Erythroblast (primary cell): ENCODE measurements at regions not wholly inside any gene's neighbourhood (a gene's known extent, or its start where the extent isn't known, plus 50 kb on each side); places are given as distances from the start of the nearest gene placed in this dataset.

Experiments
- GATA1 ChIP-seq: IDR thresholded peaks from 2 replicates; pipeline ENCODE4 v1.6.1; 2011; ENCODE audit warnings: low read depth, mild to moderate bottlenecking, control low read depth, low read length, moderate library complexity
- POLR2A ChIP-seq: IDR thresholded peaks from 2 replicates; pipeline ENCODE4 v1.6.1; 2011; ENCODE audit warnings: mild to moderate bottlenecking, low read length

DNA sequence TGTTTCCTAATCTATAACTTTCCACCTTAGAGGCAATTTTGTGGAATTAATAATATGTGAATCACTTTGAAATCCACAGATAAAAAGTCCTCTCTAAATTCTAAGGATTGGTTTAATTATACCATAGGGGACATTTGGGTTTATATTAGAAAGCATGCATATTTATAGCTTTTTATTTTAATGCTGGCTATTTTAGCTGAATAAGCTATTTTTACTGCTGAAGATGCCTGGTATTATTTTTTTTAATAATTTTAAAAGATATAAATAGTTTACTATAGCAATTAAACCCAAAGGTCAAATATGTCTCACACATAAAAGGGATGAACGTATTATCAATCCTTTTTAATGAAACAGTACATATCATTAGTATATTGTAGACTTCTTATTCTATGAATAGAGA, 415.4 kb downstream of the MAGEB5 start:
- TF ChIP-seq POLR2A (no peak), GATA1 (no peak)
